Esophagus (tissue), 2 donors: ENCODE measurements at regions not wholly inside any gene's neighbourhood (a gene's known extent, or its start where the extent isn't known, plus 50 kb on each side); places are given as distances from the start of the nearest gene placed in this dataset.
"Not testable (repeated sequence)": the region's sequence is repeated elsewhere in the genome, so short reads cannot be mapped to it uniquely, and the experiment has no call there.

Source experiments
- H3K27ac ChIP-seq, 2 donors: one replicate each; pipeline ENCODE4 v1.5.1; 2013; ENCODE audit warnings: low read depth in 2 of 2, mild to moderate bottlenecking in 2 of 2, inconsistent platforms in 1 of 2, low read length in 1 of 2, moderate library complexity in 1 of 2
- H3K27me3 ChIP-seq, 2 donors: one replicate each; pipeline ENCODE4 v1.6.1; 2013; ENCODE audit warnings: low read length in 2 of 2, control low read depth in 1 of 2, mild to moderate bottlenecking in 1 of 2; ENCODE audit not compliant: insufficient read depth in 2 of 2, control insufficient read depth in 1 of 2
- H3K36me3 ChIP-seq, 2 donors: one replicate each; pipeline ENCODE4 v1.6.1; 2013; ENCODE audit warnings: low read length in 1 of 2; ENCODE audit not compliant: control insufficient read depth in 2 of 2, insufficient read depth in 2 of 2
- H3K4me1 ChIP-seq, 2 donors: one replicate each; pipeline ENCODE4 v1.6.1; 2013; ENCODE audit warnings: low read length in 1 of 2; ENCODE audit not compliant: control insufficient read depth in 2 of 2, insufficient read depth in 2 of 2
- H3K4me3 ChIP-seq, 2 donors: one replicate each; pipeline ENCODE4 v1.5.1; 2013; ENCODE audit warnings: low read length in 2 of 2, mild to moderate bottlenecking in 2 of 2, low read depth in 1 of 2, moderate library complexity in 1 of 2
- H3K9me3 ChIP-seq, 2 donors: one replicate each; pipeline ENCODE4 v1.6.1; 2013; ENCODE audit warnings: mild to moderate bottlenecking in 2 of 2, low read depth in 1 of 2, low read length in 1 of 2, moderate library complexity in 1 of 2; ENCODE audit not compliant: control insufficient read depth in 2 of 2, insufficient read depth in 1 of 2
- WGBS, 2 donors: extraction: QIAGEN DNeasy Blood & Tissue Kit; methylation state at CpG; one replicate each; pipeline ENCODE4 v1.1.7; 2013; 5-methylcytosine and 5-hydroxymethylcytosine counted together
- donor health status: healthy with polysubstance abuse.
- donor health status: Bipolar disorder and iron deficiency.

- no peak overlapping the region for H3K27ac ChIP-seq
- no peaks in the 10 kb centered on the region for H3K36me3 ChIP-seq
- H3K4me3 ChIP-seq, result no peak overlapping the region
- no peaks in the 10 kb centered on the region for H3K27me3 ChIP-seq
- 86 to 97% methylated on average over 1 of the region's 1 CpG for WGBS, 2 donors
- H3K9me3 ChIP-seq, result no peaks in the 10 kb centered on the region
- no peaks in the 10 kb centered on the region for H3K4me1 ChIP-seq
Observed at GRCh38 chr12:27133022-27133590, 50.7 kb upstream of the C12orf71 start.

- H3K27me3 ChIP-seq, result no peaks in the 10 kb centered on the region
- H3K27ac ChIP-seq, result no peak overlapping the region
- WGBS, 2 donors, result 81 to 93% methylated on average over 2 of the region's 2 CpGs
- H3K4me1 ChIP-seq, result no peaks in the 10 kb centered on the region
- no peaks in the 10 kb centered on the region for H3K9me3 ChIP-seq
- H3K4me3 ChIP-seq, result no peak overlapping the region
- no peaks in the 10 kb centered on the region for H3K36me3 ChIP-seq
Observed at GRCh38 chr12:27140478-27140969, 58.1 kb upstream of the C12orf71 start.

DNA sequence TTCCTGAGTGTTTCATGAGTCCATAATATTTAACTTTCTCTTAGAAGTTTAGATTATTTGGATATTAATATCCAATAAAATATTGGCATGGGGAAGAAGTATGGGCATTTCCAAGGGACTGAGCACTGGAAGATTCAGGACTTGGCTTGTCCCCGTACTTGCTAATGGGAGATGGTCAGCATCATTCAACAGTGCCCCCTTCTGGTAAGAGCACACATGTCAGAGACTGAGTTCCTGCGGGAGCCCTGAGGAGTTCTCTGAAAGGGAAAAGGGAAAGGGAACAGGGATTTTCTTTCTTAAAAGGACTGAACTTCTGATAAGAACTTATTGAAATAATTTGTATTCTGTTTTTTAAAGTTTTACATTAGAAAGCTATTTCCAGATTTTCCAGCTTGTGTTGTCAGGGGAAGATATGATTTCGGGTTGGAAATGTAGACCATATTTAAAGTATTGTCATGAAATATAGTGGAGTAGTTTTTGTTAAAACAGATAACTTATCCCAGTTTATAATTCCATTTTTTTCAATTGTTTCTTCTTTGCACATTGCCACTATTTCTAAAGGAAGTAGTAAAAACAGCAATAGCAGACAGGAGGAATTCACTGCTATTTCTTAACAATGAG, 59.8 kb upstream of the C12orf71 start:
- Histone ChIP-seq H3K4me3 (no peak overlapping the region), H3K4me1 (no peaks in the 10 kb centered on the region), H3K9me3 (no peaks in the 10 kb centered on the region), H3K36me3 (no peaks in the 10 kb centered on the region), H3K27ac (no peak overlapping the region), H3K27me3 (no peaks in the 10 kb centered on the region)
- WGBS, 2 donors, result 38 to 40% methylated on average over 3 of the region's 3 CpGs

DNA sequence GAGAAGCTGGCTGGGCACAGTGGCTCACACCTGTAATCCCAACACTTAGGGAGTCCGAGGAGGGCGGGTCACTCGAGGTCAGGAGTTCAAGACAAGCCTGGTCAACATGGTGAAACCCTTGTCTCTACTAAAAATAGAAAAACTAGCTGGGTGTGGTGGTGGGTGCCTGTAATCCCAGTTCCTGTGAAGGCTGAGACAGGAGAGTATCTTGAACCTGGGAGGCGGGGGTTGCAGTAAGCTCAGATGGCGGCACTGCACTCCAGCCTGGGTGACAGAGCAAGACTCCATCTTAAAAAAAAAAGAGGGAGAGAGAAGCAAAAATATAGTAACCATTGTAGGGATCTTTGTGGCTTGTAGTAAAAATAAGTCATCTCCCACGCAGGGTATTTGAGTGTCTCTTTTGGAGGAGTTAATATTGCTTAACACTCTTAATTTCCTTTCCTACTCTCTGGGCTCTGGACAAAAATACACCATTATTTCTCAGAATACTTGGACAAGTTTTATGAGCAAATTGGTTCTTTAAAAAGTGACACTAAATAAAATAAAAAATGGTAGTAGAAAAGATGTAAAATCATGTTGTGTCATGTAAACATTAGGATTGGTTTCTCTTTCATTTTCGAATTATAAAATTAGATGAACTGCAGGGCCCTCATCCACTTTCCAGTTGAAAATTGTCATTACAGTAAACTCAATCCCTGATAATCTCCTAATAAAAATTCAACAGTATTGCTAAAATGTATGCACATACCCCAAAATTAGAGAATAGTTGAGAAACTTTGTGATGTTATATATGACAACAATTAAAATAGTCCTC, 61.1 kb upstream of the C12orf71 start:
- H3K9me3 ChIP-seq, result no peaks in the 10 kb centered on the region
- no peak overlapping the region for H3K27ac ChIP-seq
- H3K4me3 ChIP-seq, result no peak overlapping the region
- no peaks in the 10 kb centered on the region for H3K27me3 ChIP-seq
- no peaks in the 10 kb centered on the region for H3K4me1 ChIP-seq
- WGBS, 2 donors, result 55 to 71% methylated on average over 7 of the region's 7 CpGs
- no peaks in the 10 kb centered on the region for H3K36me3 ChIP-seq

GRCh38 chr12:27145725-27146124, 63.3 kb upstream of the C12orf71 start:
- 33 to 43% methylated on average over 1 of the region's 1 CpG for WGBS, 2 donors
- not testable (repeated sequence) for H3K9me3 ChIP-seq, H3K27ac ChIP-seq, H3K4me1 ChIP-seq, H3K27me3 ChIP-seq, H3K4me3 ChIP-seq, H3K36me3 ChIP-seq

GRCh38 chr12:27148373-27148772, 66.0 kb upstream of the C12orf71 start:
- Histone ChIP-seq H3K27ac (no peak overlapping the region), H3K27me3 (no peaks in the 10 kb centered on the region), H3K9me3 (no peaks in the 10 kb centered on the region), H3K4me1 (no peaks in the 10 kb centered on the region), H3K36me3 (no peaks in the 10 kb centered on the region), H3K4me3 (no peak overlapping the region)

DNA sequence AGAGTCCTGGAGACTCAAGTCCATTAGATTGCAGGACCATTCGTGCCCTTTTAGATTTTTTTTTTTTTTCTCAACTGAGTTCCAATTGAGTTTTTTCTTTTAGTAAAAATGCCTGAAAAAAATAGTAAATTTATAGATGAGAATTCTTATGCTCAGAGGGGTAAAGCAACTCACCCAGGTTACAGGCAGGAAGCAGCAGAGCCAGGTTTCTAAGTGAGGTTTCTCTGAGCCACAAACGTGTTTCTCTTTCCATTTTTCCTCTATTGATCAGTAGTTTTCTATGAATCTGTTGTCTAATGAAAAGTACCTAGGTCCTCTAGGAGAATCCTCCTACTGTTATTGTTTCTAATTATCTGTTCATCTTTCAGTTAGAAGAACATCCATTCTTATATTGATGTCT, 66.4 kb upstream of the C12orf71 start:
- no peaks in the 10 kb centered on the region for H3K36me3 ChIP-seq
- H3K9me3 ChIP-seq, result no peaks in the 10 kb centered on the region
- H3K4me1 ChIP-seq, result no peaks in the 10 kb centered on the region
- no peaks in the 10 kb centered on the region for H3K27me3 ChIP-seq
- no peak overlapping the region for H3K27ac ChIP-seq
- no peak overlapping the region for H3K4me3 ChIP-seq
- WGBS, 2 donors, result 64 to 70% methylated on average over 2 of the region's 2 CpGs

GRCh38 chr12:27151479-27151878, 69.1 kb upstream of the C12orf71 start:
- H3K9me3 ChIP-seq, result no peaks in the 10 kb centered on the region
- no peak overlapping the region for H3K4me3 ChIP-seq
- H3K27ac ChIP-seq, result no peak overlapping the region
- H3K4me1 ChIP-seq, result no peaks in the 10 kb centered on the region
- WGBS, 2 donors, result 87 to 89% methylated on average over 3 of the region's 3 CpGs
- H3K36me3 ChIP-seq, result no peaks in the 10 kb centered on the region
- no peaks in the 10 kb centered on the region for H3K27me3 ChIP-seq

DNA sequence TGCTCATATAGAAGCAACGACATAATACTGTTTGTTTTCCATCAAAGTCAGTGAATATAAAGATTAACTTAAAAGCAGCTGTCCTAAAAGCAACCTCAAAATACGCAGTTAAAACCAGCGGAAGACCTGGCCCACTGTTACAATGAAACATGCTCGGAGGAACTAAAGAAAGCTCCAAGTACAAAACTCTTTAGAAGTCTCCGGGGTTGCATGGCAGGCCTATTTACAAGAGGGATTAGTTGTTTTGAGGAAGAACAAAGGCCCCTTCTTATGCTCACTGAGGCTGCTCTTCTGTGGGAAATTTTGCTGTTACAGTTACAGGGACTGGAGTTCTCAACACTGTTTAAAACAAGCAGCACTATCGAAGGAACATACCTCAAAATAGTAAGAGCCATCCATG, 75.9 kb upstream of the C12orf71 start:
- Histone ChIP-seq H3K27ac (no peak overlapping the region), H3K4me1 (no peaks in the 10 kb centered on the region), H3K9me3 (no peaks in the 10 kb centered on the region), H3K27me3 (no peaks in the 10 kb centered on the region), H3K4me3 (no peak overlapping the region), H3K36me3 (no peaks in the 10 kb centered on the region)
- 75 to 83% methylated on average over 6 of the region's 6 CpGs for WGBS, 2 donors
